ENCODE measurements at regions not wholly inside any gene's neighbourhood (a gene's known extent, or its start where the extent isn't known, plus 50 kb on each side); places are given as distances from the start of the nearest gene placed in this dataset.

DNA sequence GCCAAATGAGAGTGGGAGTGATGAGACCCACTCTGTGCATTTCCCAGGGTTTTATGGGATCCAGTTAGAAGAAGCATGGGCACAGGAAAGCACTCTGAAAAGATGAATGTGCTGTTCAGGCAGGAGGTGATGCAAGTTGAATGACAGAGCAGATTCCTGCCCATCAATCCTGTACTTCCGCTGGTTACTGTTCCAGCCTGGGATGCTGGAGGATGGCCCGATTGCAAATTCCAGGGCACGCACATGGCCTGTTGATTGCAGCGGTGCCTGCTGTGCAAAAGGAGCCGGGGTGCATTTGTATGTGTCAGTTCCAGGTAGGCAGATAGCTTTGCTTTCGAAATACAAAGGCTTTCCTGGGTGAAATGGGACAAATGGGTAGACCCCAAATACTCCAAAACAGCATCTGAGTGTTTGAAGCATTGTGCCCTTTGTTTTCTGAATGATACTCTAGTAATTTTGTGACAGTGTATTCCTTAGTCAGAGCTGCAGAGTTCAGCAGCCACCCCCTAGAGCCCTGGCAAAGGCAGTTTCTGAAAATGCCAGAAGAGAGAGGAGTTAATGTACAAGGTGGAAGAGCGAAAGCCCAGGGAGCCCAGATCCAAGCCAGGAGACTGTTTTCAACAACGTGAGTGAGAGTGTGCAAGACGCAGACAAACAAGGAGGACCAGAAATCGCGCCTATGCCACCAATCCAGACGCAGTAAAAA, 454.2 kb upstream of the CLINT1 start:
- H3K27ac ChIP-seq, result no peak overlapping the region
- TF ChIP-seq, protein P1, sequence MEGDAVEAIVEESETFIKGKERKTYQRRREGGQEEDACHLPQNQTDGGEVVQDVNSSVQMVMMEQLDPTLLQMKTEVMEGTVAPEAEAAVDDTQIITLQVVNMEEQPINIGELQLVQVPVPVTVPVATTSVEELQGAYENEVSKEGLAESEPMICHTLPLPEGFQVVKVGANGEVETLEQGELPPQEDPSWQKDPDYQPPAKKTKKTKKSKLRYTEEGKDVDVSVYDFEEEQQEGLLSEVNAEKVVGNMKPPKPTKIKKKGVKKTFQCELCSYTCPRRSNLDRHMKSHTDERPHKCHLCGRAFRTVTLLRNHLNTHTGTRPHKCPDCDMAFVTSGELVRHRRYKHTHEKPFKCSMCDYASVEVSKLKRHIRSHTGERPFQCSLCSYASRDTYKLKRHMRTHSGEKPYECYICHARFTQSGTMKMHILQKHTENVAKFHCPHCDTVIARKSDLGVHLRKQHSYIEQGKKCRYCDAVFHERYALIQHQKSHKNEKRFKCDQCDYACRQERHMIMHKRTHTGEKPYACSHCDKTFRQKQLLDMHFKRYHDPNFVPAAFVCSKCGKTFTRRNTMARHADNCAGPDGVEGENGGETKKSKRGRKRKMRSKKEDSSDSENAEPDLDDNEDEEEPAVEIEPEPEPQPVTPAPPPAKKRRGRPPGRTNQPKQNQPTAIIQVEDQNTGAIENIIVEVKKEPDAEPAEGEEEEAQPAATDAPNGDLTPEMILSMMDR (IDR thresholded peaks at IDR 0.05), result no peak
- H3K27me3 ChIP-seq, result no peaks in the 10 kb centered on the region
- no peaks in the 10 kb centered on the region for H3K9me3 ChIP-seq
- no peak for DNase-seq (ENCODE audit: low spot score)
- no peaks in the 10 kb centered on the region for H3K4me1 ChIP-seq
- no peak overlapping the region for H3K4me3 ChIP-seq
- H3K36me3 ChIP-seq, result no peaks in the 10 kb centered on the region

DNA sequence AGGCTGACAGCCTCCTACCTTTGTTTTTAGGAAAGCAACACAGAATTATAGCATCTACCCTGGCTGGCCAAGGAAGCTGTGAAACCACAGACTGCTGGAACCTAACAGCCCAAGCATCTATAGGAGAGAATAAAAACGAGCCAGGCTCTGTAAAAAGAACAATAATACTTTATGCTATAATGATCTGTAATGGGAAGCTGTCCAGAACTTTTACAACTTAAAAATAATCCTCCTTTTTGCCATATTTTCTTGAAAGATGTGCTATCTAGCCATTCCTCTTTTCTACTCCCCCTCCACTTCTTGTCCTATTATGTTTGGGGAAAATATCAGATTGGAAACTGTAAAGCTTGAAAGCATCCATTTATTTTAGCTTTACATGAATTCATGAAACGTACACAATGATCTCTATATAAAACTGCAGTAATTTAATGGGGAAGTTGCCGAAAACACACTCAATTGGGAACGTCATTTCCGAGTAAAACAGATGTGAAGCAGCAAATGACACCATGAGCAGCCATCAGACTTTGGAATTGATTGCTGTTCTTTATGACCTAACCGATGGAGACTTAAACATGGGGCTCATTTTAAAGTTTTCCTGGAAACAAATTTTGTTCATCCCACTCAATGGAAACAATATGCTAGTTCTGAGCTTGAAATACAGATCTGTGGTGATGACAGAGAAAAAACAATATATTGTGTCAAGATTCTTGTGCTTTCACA, 450.3 kb upstream of the CLINT1 start:
- no peak for DNase-seq (ENCODE audit: low spot score)
- Histone ChIP-seq H3K4me1 (no peaks in the 10 kb centered on the region), H3K27me3 (no peaks in the 10 kb centered on the region), H3K9me3 (no peaks in the 10 kb centered on the region), H3K4me3 (no peak overlapping the region), H3K36me3 (no peaks in the 10 kb centered on the region), H3K27ac (no peak overlapping the region)
- TF ChIP-seq, protein P1 (IDR thresholded peaks at IDR 0.05), result no peak

DNA sequence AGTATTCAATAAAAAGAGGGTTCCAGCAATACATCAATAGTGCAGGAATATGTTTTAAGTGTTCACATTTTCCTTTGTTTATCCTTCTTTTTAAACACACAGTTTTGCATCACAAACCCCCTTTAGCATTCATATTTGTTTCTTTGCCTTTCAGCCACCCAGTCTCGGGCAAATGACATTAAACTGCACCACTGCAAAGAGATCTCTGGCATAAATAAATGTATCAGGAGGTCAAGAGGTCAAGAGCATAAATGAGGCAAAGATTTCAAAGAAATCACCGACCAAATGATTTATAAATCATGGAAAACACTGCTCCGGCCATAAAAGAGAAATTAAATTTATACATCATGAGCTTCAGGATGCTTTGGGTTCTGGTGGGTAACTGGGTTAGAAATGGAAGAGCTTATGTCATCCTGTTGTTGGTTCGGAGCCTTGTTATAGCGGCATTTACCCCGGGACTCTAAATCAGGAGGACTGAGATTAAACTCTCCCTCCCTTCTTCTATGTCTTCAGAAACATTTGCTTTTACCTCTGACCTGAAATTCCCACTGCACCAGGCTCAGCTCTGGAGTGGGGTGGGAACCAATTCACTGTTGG, 449.6 kb upstream of the CLINT1 start:
- TF ChIP-seq, protein P1 (IDR thresholded peaks at IDR 0.05), result no peak
- H3K36me3 ChIP-seq, result no peaks in the 10 kb centered on the region

DNA sequence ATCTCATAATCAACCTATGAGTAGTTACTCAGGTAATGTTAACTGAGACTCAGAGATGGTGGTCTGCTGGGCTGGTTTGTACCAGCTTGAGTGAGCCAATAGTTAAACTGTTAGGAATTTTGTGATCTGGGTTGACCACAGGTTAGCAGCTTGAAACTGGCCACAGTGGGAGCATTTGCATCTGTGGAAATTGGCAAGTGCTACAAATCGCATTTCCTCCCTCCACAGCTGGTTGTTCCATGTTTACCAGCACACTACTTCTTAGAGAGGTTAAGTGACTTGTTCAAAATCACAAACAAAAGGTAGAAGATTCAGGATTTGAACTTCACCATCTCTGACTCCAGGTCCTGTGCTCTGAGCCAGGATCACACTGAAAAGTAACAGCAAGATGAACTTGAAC, 446.9 kb upstream of the CLINT1 start:
- no peaks in the 10 kb centered on the region for H3K27me3 ChIP-seq
- H3K27ac ChIP-seq, result no peak overlapping the region
- H3K4me3 ChIP-seq, result no peak overlapping the region
- TF ChIP-seq, protein P1 (IDR thresholded peaks at IDR 0.05), result no peak
- no peak for DNase-seq (ENCODE audit: low spot score)
- no peaks in the 10 kb centered on the region for H3K36me3 ChIP-seq
- no peaks in the 10 kb centered on the region for H3K9me3 ChIP-seq
- H3K4me1 ChIP-seq, result no peaks in the 10 kb centered on the region

More for the DNA sequence above, 449.6 kb upstream of the CLINT1 start:
- H3K9me3 ChIP-seq, result no peaks in the 10 kb centered on the region
- H3K4me1 ChIP-seq, result no peaks in the 10 kb centered on the region
- no peak for DNase-seq (ENCODE audit: low spot score)
- no peak overlapping the region for H3K4me3 ChIP-seq
- no peak overlapping the region for H3K27ac ChIP-seq
- no peaks in the 10 kb centered on the region for H3K27me3 ChIP-seq

DNA sequence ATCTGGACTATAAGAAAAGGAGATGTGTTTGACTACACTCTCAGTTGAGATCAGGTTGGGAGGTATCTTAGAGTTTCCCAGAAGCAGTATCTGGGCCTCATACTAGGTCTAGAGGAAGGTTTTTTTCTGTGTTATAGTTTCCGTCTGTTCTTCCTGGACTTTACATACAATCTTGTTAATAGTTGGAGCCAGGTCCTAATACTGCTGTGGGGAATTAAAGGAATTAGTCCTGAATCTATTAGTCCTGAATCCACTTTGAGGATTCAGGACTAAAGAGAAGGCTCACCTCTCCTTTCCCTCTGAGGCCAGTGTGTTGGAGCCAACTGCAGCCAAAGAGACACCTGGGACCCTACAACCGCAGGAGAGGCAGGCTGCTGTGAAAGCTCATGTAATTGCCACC, 445.7 kb upstream of the CLINT1 start:
- no peaks in the 10 kb centered on the region for H3K4me1 ChIP-seq
- H3K27me3 ChIP-seq, result no peaks in the 10 kb centered on the region
- DNase-seq (ENCODE audit: low spot score), result no peak
- H3K9me3 ChIP-seq, result no peaks in the 10 kb centered on the region
- no peak overlapping the region for H3K27ac ChIP-seq
- no peak overlapping the region for H3K4me3 ChIP-seq
- H3K36me3 ChIP-seq, result no peaks in the 10 kb centered on the region
- TF ChIP-seq, protein P1 (IDR thresholded peaks at IDR 0.05), result no peak
